Progenitor cell of endocrine pancreas (in vitro differentiated cells): ENCODE measurements at regions not wholly inside any gene's neighbourhood (a gene's known extent, or its start where the extent isn't known, plus 50 kb on each side); places are given as distances from the start of the nearest gene placed in this dataset.

Experiments used
- DNase-seq: peaks from one replicate; pipeline ENCODE4 v3.0.0; 2021; ENCODE audit warnings: low spot score; ENCODE audit not compliant: unreplicated experiment
- H3K27ac Mint-ChIP-seq: 2 replicates; pipeline ENCODE4 v1.8.0; 2021; ENCODE audit warnings: mild to moderate bottlenecking, moderate library complexity, mixed read lengths
- H3K27me3 Mint-ChIP-seq: 2 replicates; pipeline ENCODE4 v1.8.0; 2021; ENCODE audit warnings: mixed read lengths
- H3K36me3 Mint-ChIP-seq: 2 replicates; pipeline ENCODE4 v1.8.0; 2022; ENCODE audit warnings: mixed read lengths; ENCODE audit not compliant: insufficient read depth
- H3K4me1 Mint-ChIP-seq: 2 replicates; pipeline ENCODE4 v1.8.0; 2021; ENCODE audit warnings: low read depth, mixed read lengths
- H3K4me3 Mint-ChIP-seq: 2 replicates; pipeline ENCODE4 v1.8.0; 2021; ENCODE audit warnings: low read depth, mild to moderate bottlenecking, moderate library complexity, mixed read lengths
- H3K9me3 Mint-ChIP-seq: 2 replicates; pipeline ENCODE4 v1.8.0; 2021; ENCODE audit warnings: low read depth, mixed read lengths
- TF ChIP-seq, protein P1 (sequence below): fragments of 200-600 bp; sonication (generic); IDR thresholded peaks from one replicate; pipeline ENCODE4 v1.5.0; 2021; ENCODE audit warnings: antibody characterized with exemption, mild to moderate bottlenecking; ENCODE audit not compliant: unreplicated experiment

DNA sequence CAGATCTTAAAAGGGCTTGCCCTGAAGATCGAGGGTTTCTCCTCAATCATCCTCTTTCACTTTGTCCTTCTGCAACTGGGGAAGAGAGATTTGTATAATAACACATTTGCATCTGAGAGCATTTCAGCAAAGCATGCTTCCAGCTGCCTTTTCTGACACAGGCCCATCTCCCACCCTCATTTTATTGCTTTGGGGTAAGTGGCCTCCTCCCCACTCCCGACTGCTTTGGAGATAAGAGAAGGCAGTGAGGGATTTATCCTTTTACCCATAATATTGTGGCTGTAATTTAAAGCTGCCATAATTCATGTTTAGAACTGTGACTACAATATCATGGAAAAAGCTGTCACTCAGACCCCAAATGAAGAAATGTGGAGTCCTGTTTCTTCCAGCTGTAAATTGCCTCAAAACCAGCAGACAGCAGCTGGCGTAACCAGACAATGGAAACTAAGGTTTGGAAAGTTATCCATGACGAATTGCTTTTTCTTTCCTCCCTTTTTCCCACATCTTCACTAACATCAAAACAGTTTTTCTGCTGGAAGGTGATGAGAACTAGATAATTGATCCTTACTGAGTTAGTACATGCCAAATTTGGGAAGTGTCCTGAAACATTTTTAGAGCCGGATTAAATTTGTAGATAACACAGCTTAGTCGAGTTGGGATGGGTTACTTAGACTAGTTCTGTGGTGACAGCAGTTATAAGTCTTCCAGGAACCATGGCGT, 104.2 kb upstream of the PFN2 start:
- Mint-ChIP-seq H3K27ac (no peak overlapping the region), H3K4me1 (peaks cover 35% of the 10 kb centered on the region), H3K27me3 (peaks cover 11% of the 10 kb centered on the region)

DNA sequence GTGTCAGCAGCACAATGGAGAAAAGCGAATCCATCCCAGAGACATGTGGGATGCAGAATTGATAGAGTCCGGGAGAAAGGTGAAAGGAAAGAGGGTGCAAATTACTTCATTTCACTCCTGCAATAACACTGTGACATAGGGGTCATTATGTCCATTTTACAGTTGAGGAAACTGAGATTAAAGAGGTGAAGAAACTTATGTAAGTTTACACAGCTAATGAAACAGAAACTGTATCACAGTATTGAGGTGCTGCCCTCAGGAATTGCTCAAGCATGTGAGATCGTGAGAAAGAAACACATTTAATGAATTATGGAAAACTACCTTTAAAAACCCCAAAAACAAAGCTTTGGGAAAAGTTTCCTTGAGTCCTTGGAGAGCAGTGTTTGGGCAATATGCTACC, 103.6 kb upstream of the PFN2 start:
- no peak overlapping the region for H3K4me3 Mint-ChIP-seq
- no peak overlapping the region for H3K27ac Mint-ChIP-seq
- no peak for DNase-seq
- TF ChIP-seq, protein P1, sequence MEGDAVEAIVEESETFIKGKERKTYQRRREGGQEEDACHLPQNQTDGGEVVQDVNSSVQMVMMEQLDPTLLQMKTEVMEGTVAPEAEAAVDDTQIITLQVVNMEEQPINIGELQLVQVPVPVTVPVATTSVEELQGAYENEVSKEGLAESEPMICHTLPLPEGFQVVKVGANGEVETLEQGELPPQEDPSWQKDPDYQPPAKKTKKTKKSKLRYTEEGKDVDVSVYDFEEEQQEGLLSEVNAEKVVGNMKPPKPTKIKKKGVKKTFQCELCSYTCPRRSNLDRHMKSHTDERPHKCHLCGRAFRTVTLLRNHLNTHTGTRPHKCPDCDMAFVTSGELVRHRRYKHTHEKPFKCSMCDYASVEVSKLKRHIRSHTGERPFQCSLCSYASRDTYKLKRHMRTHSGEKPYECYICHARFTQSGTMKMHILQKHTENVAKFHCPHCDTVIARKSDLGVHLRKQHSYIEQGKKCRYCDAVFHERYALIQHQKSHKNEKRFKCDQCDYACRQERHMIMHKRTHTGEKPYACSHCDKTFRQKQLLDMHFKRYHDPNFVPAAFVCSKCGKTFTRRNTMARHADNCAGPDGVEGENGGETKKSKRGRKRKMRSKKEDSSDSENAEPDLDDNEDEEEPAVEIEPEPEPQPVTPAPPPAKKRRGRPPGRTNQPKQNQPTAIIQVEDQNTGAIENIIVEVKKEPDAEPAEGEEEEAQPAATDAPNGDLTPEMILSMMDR, result no peak
- peaks cover 40% of the 10 kb centered on the region for H3K4me1 Mint-ChIP-seq
- H3K27me3 Mint-ChIP-seq, result peaks cover 17% of the 10 kb centered on the region
- H3K9me3 Mint-ChIP-seq, result peaks cover 4% of the 10 kb centered on the region
- H3K36me3 Mint-ChIP-seq, result no peaks in the 10 kb centered on the region

More for the DNA sequence above, 104.2 kb upstream of the PFN2 start:
- Mint-ChIP-seq H3K9me3 (peaks cover 4% of the 10 kb centered on the region), H3K4me3 (no peak overlapping the region), H3K36me3 (no peaks in the 10 kb centered on the region)
- no peak for DNase-seq
- TF ChIP-seq, protein P1, result no peak

DNA sequence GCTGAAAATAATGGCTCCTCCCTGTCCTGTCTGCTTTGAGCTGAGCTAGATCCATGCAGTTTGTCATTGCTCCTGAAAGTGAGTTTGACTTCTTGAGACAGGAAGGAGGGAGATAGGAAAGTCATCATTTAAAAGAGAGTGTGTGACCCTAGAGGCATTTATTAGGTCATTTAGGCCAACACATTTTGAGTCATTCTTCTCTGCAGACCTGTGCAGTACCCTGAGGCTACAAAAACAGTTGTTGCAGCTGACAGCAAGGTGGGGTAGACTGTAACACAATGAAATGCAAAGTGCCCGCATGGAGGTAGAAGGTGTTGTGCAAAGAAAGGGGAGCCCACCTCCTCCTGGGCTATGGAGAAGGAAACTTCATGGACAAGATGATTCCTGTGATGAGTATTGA, 102.8 kb upstream of the PFN2 start:
- Mint-ChIP-seq H3K36me3 (no peaks in the 10 kb centered on the region), H3K4me1 (peaks cover 41% of the 10 kb centered on the region), H3K9me3 (peaks cover 4% of the 10 kb centered on the region), H3K4me3 (no peak overlapping the region), H3K27me3 (peaks cover 20% of the 10 kb centered on the region), H3K27ac (no peak overlapping the region)
- DNase-seq, result no peak
- TF ChIP-seq, protein P1, result no peak

DNA sequence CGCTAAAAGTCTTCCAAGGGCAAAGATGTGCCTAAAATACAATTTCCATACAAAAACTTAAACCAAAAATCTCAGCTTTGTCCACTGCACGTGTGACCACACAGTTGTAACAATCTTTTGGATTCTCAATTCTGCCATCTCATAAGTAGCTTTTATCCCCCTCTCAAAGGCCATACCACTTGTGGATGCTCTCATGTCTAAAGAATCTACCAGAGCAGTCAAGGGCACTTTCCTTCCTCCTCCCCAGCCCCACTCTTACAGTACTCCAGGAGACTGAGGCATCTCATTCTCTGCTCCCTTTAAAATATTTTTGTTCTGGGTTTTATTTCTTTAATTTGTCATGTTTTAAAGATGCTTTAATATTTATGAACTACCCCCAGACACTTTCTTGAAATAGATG, 102.3 kb upstream of the PFN2 start:
- TF ChIP-seq, protein P1, result no peak
- H3K27me3 Mint-ChIP-seq, result peaks cover 24% of the 10 kb centered on the region
- H3K36me3 Mint-ChIP-seq, result no peaks in the 10 kb centered on the region
- peaks cover 4% of the 10 kb centered on the region for H3K9me3 Mint-ChIP-seq
- H3K4me1 Mint-ChIP-seq, result peaks cover 41% of the 10 kb centered on the region
- no peak overlapping the region for H3K27ac Mint-ChIP-seq
- no peak overlapping the region for H3K4me3 Mint-ChIP-seq
- no peak for DNase-seq

DNA sequence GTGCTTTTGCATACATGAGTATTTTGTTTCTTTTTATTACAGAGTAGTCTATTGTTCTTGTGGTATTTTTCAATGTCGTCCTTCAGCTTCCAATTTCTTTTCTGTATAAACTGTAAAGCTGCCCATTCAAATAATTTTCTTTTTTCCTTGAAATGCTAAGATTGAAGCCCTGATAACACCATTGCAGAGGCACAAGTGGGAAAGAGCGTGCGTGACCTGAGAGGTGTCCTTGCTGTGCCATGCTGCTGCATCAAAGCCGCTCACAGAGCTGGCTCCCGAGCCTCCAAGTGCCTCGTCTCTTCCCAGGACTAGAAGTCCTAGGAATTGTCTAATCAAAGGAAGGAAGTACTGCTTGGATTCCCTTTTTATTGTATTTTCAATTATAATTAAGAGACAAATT, 101.9 kb upstream of the PFN2 start:
- TF ChIP-seq, protein P1, result no peak
- no peak overlapping the region for H3K27ac Mint-ChIP-seq
- peaks cover 41% of the 10 kb centered on the region for H3K4me1 Mint-ChIP-seq
- H3K4me3 Mint-ChIP-seq, result no peak overlapping the region
- no peaks in the 10 kb centered on the region for H3K36me3 Mint-ChIP-seq
- peaks cover 4% of the 10 kb centered on the region for H3K9me3 Mint-ChIP-seq
- DNase-seq, result no peak
- peaks cover 29% of the 10 kb centered on the region for H3K27me3 Mint-ChIP-seq
